DND-41 (cell line): ENCODE measurements at regions not wholly inside any gene's neighbourhood (a gene's known extent, or its start where the extent isn't known, plus 50 kb on each side); places are given as distances from the start of the nearest gene placed in this dataset.

ENCODE experiments used
- ATAC-seq: fragments of 200-7000 bp; cut with Tn5 transposase; 3 replicates; pipeline ENCODE4 v1.9.1; 2021; ENCODE audit warnings: low read depth; ENCODE audit not compliant: insufficient read depth
- DNase-seq: peaks from one replicate; pipeline ENCODE4 v3.0.0-alpha.2; 2020
- H2AFZ ChIP-seq: 2 replicates; pipeline ENCODE4 v1.6.0; 2012; ENCODE audit warnings: low read depth, low read length
- H3K27ac ChIP-seq: 2 replicates; pipeline ENCODE4 v1.5.1; 2012; ENCODE audit warnings: low read length, inconsistent platforms
- H3K27me3 ChIP-seq: fragments of 200-600 bp; sonication (generic); 2 replicates; pipeline ENCODE4 v1.6.0; 2012; ENCODE audit warnings: low read length, mild to moderate bottlenecking, inconsistent platforms; ENCODE audit not compliant: insufficient read depth, poor library complexity
- H3K36me3 ChIP-seq: 2 replicates; pipeline ENCODE4 v1.5.1; 2012; ENCODE audit warnings: low read length, inconsistent platforms; ENCODE audit not compliant: insufficient read depth
- H3K4me1 ChIP-seq: 2 replicates; pipeline ENCODE4 v1.5.1; 2012; ENCODE audit warnings: mild to moderate bottlenecking, low read length; ENCODE audit not compliant: insufficient read depth
- H3K4me2 ChIP-seq: 2 replicates; pipeline ENCODE4 v1.6.0; 2012; ENCODE audit warnings: mild to moderate bottlenecking, moderate library complexity, low read length, inconsistent platforms; ENCODE audit not compliant: insufficient read depth
- H3K4me3 ChIP-seq, 2 experiments: fragments of 200-600 bp in 1 of 2; shearing (Covaris generic) in 1 of 2; 2 replicates each; pipeline ENCODE4 v1.5.1; 2012 to 2016; ENCODE audit warnings: inconsistent platforms in 2 of 2, low read length in 2 of 2, mild to moderate bottlenecking in 2 of 2, low read depth in 1 of 2, moderate library complexity in 1 of 2
- H3K79me2 ChIP-seq: 2 replicates; pipeline ENCODE4 v1.6.0; 2012; ENCODE audit warnings: low read length, inconsistent platforms; ENCODE audit not compliant: insufficient read depth
- H3K9ac ChIP-seq: 2 replicates; pipeline ENCODE4 v1.6.0; 2012; ENCODE audit warnings: low read depth, mild to moderate bottlenecking, inconsistent platforms, low read length, moderate library complexity
- H3K9me3 ChIP-seq: 2 replicates; pipeline ENCODE4 v1.5.1; 2012; ENCODE audit warnings: low read length, moderate library complexity, mild to moderate bottlenecking, inconsistent platforms; ENCODE audit not compliant: insufficient read depth, severe bottlenecking
- H4K20me1 ChIP-seq: 2 replicates; pipeline ENCODE4 v1.6.0; 2012; ENCODE audit warnings: low read length; ENCODE audit not compliant: insufficient read depth
- EZH2 ChIP-seq: IDR thresholded peaks from 3 replicates; pipeline ENCODE4 v1.6.1; 2012; ENCODE audit warnings: borderline replicate concordance, low read depth, mild to moderate bottlenecking, moderate library complexity, low read length, inconsistent platforms; ENCODE audit not compliant: severe bottlenecking
- TF ChIP-seq, protein P1 (sequence below): IDR thresholded peaks from 2 replicates; pipeline ENCODE4 v1.5.1; 2012; ENCODE audit warnings: borderline replicate concordance, low read length, moderate library complexity, mild to moderate bottlenecking; ENCODE audit not compliant: poor library complexity, severe bottlenecking; ENCODE audit errors: extremely low read depth

DNA sequence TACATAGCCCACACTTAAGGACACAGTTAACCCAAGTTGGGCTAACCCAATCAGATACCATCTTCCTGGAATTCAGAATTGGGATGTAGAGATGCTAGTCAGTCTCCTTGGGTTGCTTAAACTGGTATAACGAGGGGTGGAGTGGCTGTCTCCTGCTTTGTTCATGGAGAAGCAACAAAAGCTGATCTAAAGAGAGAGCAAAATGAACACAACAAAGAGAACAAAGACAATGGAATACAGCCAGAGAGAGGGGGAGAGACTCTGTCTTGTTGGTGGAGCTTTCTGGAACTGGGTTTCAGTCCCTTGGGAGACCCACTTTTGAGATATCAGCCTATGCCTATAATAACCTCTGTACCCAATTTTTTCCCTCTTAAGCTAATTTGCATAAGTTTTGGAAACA lies 138.1 kb downstream of the ATG4C start:
- Histone ChIP-seq H3K4me1 (no peaks in the 10 kb centered on the region), H3K4me2 (no peak overlapping the region), H3K9ac (no peak overlapping the region), H3K27me3 (no peaks in the 10 kb centered on the region), H3K79me2 (no peaks in the 10 kb centered on the region), H3K9me3 (no peaks in the 10 kb centered on the region), H4K20me1 (no peaks in the 10 kb centered on the region), H3K36me3 (no peaks in the 10 kb centered on the region), H2AFZ (no peak overlapping the region), H3K4me3 (no peak overlapping the region), H3K27ac (no peak overlapping the region)
- TF ChIP-seq, protein P1, sequence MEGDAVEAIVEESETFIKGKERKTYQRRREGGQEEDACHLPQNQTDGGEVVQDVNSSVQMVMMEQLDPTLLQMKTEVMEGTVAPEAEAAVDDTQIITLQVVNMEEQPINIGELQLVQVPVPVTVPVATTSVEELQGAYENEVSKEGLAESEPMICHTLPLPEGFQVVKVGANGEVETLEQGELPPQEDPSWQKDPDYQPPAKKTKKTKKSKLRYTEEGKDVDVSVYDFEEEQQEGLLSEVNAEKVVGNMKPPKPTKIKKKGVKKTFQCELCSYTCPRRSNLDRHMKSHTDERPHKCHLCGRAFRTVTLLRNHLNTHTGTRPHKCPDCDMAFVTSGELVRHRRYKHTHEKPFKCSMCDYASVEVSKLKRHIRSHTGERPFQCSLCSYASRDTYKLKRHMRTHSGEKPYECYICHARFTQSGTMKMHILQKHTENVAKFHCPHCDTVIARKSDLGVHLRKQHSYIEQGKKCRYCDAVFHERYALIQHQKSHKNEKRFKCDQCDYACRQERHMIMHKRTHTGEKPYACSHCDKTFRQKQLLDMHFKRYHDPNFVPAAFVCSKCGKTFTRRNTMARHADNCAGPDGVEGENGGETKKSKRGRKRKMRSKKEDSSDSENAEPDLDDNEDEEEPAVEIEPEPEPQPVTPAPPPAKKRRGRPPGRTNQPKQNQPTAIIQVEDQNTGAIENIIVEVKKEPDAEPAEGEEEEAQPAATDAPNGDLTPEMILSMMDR = no peak
- no peak for TF ChIP-seq EZH2
- ATAC-seq (no peak), DNase-seq (no peak)

DNA sequence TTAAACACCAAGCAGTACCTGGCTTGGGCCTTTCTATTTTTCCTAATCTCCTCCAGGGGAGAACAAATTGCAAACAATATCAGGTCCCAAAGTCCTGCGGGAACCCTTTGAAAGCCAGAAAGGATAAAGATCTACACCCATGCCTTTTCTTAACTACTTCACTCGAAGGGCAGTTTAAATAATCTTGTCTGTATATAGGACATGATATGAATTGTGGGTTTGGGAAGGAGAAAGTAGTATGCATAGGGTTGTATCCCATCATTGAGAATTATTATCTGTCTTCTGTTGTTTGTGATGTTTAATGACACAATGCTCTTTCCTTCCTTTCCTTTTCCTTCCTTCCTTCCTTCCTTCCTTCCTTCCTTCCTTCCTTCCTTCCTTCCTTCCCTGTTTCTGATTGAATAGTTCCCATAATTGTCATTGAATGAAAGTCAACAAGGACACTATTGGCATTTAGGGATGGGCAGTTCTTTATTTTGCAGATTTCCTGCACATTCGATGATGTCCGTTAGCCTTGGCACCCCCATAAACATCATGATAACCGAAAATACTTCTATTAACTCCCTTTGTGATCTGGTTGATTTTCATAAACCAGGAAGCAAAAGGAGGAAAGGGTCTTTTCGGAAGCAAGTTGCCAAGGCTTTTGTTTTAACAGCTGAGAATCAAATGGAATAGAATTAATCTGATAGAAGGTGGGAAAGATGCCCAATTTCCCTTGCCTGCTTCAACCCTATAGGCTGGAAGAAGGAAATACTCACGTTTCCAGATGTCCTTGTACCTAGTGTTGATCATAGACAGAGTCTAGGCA lies 141.3 kb downstream of the ATG4C start:
- Histone ChIP-seq H3K4me1 (no peaks in the 10 kb centered on the region), H3K27ac (no peak overlapping the region), H3K27me3 (no peaks in the 10 kb centered on the region), H3K4me2 (no peak overlapping the region), H3K9ac (no peak overlapping the region), H3K79me2 (no peaks in the 10 kb centered on the region), H4K20me1 (no peaks in the 10 kb centered on the region), H2AFZ (no peak overlapping the region), H3K4me3 (no peak overlapping the region), H3K36me3 (no peaks in the 10 kb centered on the region), H3K9me3 (no peaks in the 10 kb centered on the region)
- no peak for ATAC-seq
- TF ChIP-seq EZH2 = no peak
- TF ChIP-seq, protein P1 = no peak
- DNase-seq = no peak

DNA sequence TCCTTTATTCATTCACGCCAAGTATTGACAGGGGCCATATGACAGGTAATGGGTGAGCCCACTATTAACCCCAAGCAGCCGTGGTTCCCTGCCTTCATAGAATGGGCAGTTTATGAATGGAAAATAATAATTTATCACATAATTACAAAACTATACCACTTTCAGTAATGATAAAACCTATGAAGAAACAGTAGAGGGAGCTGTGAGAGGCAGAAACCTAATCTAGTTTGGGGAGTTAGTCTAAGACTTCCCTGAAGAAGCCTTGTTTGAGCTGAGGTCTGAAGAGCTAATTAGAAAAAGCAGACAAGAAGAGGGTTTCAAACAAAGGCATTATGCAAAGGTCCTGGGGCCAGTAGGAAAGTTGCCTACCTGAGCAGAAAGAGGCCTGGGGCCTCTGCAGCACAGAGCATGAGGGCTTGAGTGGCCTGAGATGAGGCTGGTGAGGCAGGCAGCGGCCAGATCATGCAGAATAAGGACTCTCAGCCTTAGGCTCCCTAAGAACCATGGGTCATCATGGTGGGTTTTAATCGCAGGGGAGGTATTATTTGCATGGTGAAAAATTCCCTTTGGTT lies 142.8 kb downstream of the ATG4C start:
- no peaks in the 10 kb centered on the region for H3K36me3 ChIP-seq
- no peaks in the 10 kb centered on the region for H4K20me1 ChIP-seq
- H3K79me2 ChIP-seq = no peaks in the 10 kb centered on the region
- no peak overlapping the region for H2AFZ ChIP-seq
- H3K9ac ChIP-seq = no peak overlapping the region
- no peak overlapping the region for H3K27ac ChIP-seq
- H3K4me1 ChIP-seq = no peaks in the 10 kb centered on the region
- DNase-seq (no peak), ATAC-seq (no peak)
- no peak overlapping the region for H3K4me2 ChIP-seq
- peaks cover 3% of the 10 kb centered on the region for H3K27me3 ChIP-seq
- no peak overlapping the region for H3K4me3 ChIP-seq
- TF ChIP-seq, protein P1 = peak; percentile 6
- no peak for TF ChIP-seq EZH2
- no peaks in the 10 kb centered on the region for H3K9me3 ChIP-seq
